Breast epithelium (tissue), 3 donors: ENCODE measurements at regions not wholly inside any gene's neighbourhood (a gene's known extent, or its start where the extent isn't known, plus 50 kb on each side); places are given as distances from the start of the nearest gene placed in this dataset.

ENCODE experiments used
- POLR2A ChIP-seq: fragments of 450-650 bp; IDR thresholded peaks from one replicate; pipeline ENCODE4 v1.6.1; 2016; ENCODE audit warnings: antibody characterized with exemption, mild to moderate bottlenecking, moderate library complexity
- TF ChIP-seq, protein P1 (sequence below), 3 donors: fragments of 450-650 bp; IDR thresholded peaks; one replicate each; pipeline ENCODE4 v1.5.1; 2016 to 2017; ENCODE audit warnings: antibody characterized with exemption in 3 of 3, mild to moderate bottlenecking in 3 of 3, moderate library complexity in 3 of 3

DNA sequence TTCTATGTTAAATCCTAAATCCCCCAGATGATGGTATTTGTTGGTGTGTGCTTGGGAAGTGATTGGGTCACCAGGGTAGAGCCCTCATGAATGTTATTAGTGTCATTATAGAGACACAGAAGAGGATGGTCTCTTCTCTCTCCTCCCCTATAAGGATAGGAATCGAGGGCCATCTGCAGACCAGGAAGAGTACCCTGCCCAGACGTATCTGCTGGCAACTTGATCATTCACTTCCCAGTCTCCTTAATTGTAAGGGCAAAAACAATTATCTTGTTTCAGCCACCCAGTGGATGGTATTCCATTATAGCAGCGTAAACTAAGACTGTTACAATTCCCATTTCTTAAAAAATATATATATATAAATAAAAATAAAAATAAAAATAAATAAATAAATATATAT, 892.2 kb downstream of the SI start:
- TF ChIP-seq, protein P1, sequence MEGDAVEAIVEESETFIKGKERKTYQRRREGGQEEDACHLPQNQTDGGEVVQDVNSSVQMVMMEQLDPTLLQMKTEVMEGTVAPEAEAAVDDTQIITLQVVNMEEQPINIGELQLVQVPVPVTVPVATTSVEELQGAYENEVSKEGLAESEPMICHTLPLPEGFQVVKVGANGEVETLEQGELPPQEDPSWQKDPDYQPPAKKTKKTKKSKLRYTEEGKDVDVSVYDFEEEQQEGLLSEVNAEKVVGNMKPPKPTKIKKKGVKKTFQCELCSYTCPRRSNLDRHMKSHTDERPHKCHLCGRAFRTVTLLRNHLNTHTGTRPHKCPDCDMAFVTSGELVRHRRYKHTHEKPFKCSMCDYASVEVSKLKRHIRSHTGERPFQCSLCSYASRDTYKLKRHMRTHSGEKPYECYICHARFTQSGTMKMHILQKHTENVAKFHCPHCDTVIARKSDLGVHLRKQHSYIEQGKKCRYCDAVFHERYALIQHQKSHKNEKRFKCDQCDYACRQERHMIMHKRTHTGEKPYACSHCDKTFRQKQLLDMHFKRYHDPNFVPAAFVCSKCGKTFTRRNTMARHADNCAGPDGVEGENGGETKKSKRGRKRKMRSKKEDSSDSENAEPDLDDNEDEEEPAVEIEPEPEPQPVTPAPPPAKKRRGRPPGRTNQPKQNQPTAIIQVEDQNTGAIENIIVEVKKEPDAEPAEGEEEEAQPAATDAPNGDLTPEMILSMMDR (IDR thresholded peaks at IDR 0.05): no peak
- no peak for TF ChIP-seq POLR2A
